ENCODE measurements at regions not wholly inside any gene's neighbourhood (a gene's known extent, or its start where the extent isn't known, plus 50 kb on each side); places are given as distances from the start of the nearest gene placed in this dataset.
"Not testable (repeated sequence)": the region's sequence is repeated elsewhere in the genome, so short reads cannot be mapped to it uniquely, and the experiment has no call there.

DNA sequence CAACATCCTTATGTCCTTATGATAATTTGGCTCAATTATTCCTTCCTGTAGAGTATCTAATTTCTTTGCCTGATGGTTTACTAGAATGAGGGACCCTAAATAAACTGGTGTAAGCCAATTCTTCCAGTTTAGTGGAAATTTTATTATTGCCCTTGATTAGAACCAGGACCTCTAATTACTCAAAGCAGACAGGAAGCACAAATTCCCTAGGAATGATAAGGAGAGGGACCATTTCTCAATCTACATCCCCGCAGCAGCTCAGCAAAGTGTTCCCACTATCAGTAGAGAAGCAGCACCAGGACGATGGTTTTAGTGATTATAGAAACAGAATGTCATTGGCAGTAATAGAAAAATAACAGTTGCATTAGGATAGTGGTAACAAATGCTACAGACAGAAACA, 97.1 kb downstream of the PLPPR4 start:
- no peak for DNase-seq

DNA sequence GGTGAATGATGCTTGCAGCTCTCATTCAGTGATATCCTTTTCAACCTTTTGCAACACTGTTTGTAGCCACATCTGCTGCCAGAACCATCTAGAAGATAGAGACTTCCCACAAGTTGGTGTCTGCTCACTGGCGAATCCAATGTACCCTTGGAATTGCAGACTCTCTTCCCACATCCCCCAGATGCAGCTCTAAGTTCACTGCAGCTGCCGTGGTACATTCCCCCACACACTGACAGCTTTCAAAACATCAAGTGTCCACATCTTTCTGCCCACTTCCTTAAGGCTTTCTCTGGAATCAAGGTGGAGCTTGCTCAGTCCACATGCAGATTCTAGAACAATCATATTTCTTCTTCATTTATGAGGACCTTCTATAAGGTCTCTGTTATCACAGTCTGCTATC, 99.2 kb downstream of the PLPPR4 start:
- DNase-seq = no peak

DNA sequence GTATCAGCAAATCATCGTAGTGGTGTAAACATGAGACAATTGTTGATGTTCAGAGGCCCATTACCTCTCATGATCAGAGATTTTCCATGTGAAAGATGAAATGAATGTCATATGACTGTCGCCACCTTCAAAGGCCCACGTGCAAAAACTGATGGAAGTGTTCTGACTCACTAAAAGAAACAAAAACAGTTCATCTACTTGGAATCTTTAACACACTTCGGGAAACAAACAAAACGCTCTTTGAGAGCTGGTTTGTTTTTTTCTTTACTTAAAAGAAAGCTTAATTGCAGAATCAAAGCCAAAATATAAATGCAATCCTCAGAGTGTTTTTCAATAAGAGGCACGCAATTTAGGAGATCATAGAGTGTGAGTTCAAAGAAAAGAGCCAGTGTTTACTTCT, 100.8 kb downstream of the PLPPR4 start:
- DNase-seq = no peak

DNA sequence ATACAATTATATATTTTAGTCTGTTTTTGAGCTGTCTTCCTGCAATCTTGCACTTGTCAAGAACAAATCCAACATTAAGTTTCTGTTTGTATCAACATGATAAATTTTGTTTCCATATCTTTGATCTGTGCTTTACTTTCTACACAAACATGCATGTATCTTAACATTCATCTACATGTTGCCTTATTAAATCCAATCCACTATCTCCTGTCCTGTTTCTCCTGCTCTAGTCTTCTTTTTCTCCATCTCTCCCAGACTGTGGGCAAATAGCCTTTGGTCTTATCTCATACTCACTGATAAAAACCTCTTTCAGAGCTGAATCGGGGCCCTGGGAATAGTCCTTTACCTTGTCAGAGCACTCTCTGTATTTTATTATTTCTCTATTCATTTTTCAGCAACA, 101.3 kb downstream of the PLPPR4 start:
- DNase-seq = no peak

DNA sequence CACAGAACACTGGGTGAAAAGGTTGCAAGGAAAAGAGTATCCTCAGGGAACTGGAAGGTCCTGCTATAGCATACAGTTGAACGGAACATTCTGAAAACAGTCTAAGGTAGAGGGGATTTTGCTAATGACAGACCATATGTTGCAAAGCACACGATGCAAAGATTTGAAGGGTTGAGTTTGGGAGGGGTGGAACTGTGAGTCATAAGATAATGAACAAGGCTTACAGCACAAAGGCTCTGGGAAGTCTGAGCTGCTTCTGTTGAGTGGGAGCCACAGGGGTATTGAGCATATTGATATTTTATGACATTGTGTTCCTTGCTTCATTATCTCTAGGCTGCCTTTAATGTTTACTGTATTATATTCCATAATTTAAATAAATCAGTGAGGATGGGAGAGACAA, 104.9 kb downstream of the PLPPR4 start:
- DNase-seq = peak; percentile 95

DNA sequence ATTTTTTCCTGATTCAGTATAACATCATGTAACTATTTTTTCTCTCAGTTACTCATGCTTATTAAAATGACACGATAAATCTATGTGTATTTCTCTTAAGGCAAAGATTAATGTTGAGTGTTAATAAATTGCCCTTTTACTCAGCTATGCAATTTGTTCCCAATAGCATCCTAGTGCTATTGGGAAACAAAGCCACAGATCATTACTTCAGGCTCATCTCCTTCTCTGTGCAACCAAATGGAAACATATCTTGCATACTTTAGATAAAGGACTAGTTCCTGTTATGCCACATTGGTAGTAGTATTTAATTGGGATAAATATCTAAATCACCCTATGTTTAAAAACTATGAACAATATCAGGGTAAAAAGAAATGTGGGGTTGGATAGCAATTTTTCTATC, 106.2 kb downstream of the PLPPR4 start:
- no peak for DNase-seq

DNA sequence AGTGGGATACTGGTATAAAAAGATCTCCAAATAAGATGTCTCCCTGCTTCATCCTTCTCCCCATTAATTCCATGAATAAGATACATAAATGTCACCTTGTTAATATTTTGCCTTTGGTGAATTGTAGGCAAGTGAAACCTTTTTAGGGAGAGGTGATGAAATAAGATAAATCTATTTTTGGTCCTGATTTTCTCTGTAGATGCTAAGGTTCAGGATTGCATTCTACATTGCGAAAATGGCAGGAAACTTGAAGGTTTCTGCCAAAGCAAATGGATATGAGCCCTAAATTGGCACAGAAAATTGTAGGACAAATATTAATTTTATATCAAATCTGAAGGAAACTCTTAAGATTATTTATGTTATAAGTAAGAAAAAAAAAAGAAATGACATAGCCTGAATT, 107.1 kb downstream of the PLPPR4 start:
- no peak for DNase-seq

DNA sequence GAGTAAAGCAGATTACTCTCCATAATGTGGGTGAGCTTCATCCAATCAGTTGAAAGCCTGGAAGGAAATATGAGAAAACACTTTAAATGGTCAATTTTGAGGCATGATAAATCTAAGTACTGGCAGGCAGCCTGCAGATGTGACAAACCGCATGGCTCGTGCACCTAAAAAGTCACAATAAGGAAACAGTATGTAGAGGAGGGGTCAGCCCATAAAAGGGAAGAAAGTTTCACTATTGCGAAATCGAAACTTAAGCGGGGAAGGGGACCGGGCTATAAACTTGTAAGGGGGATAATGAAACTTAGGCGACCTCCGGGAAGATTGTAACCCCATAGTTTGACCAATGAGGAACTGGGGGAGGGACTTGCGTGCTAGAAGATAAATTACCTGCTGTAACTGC, 109.8 kb downstream of the PLPPR4 start:
- no peak for DNase-seq

DNA sequence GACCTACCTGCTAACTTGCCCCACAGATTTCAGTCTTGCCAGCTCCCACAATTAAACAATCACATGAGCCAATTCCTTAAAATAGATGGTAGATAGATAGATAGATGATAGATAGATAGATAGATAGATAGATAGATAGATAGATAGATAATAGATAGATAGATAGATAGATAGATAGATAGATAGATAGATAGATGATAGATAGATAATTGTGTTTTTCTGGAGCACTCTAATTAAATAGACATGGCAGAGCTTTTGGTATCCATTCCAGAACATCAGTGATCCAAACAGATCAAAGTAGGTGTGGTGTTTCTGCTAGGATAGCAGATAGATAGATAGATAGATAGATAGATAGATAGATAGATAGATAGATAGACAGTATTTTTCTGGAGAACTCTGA, 110.4 kb downstream of the PLPPR4 start:
- DNase-seq = not testable (repeated sequence)

DNA sequence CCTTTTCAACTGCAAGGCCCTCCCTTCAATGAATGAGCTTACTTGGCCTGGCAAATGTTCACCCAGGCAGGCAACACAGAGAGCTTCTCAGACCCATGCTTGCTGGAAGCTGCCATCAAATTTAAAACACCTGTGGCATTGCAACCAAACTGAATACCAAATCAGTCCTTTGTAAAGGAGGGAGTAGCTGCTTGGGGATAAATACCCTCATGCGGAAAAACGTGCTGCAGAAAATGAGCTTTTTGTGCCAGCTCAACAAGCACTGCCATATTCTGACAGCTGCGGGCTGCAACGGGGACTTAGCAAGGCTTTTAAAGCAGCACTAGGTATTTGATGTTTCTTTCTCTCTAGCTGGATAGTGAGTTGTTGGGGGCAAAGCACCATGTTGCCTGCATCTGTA, 119.7 kb downstream of the PLPPR4 start:
- DNase-seq = peak; percentile 35

DNA sequence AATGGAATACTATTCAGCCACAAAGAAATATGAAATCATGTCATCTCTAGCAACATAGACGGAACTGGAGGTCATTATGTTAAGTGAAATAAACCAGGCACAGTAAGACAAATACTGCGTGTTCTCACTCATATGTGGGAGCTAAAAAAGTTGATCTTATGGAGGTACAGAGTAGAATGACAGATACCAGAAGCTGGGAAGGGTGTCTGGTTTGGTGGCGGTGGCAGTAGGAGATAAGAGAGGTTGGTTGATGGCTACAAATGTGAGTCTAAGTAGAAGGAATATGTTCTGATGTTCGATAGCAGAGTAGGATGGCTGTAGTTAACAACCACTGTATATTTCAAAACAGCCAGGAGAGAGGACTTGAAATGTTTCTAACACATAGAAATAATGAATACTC, 121.6 kb downstream of the PLPPR4 start:
- DNase-seq = no peak

DNA sequence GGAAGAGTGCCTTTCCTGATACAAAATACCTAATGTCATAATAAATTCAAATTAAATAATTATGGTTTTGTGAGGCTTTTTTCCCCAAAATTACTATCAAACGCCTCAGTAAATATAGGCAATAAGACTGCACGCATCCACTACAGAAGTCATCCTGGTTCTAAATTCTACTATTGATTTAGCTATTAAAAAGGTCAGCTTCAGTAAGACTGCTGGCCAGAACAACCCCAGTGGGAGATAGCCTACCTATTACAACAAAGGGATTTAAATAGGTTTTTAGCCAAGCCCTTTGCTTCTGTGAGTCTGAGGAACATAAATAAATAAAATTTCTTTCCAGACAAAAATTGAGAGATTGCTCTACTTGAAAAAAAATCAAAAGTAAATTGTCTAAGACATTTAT, 132.1 kb downstream of the PLPPR4 start:
- no peak for DNase-seq

DNA sequence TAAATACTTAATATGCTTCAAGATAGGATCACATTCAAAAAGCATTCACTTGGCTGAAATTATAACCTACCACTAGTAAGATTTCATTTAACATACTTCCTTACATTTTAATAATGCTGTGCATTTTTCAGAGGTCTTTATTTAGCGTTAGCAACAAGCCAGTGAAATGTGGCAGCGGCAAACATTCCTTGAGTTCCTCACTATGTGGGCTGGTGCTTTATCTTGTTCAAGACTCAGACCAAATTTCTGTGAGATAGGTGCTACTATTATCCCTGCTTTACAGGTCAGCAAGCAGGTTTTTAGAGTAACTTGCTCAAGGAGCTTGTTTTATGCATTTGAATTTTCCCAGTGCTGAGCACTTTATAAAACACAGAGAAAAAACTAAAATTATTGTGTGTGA, 132.7 kb downstream of the PLPPR4 start:
- no peak for DNase-seq

DNA sequence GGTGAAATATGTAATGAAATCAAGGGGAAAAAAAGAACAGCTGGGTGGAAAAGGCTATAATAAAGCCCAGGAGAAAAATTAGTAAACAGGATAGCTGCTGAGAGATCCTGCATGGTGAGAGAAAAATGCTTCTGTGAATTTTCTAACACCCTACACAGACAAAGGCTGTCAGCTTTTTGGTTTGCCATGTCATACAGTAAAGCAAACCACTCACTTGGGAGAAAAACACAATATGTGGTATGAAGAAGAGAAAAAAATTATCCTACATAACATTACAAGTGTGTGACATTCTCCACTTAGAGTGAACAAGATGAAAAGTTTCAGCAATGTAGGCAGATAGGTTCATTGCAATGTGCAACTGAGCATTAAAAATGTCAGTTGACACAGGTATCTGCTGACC, 133.6 kb downstream of the PLPPR4 start:
- DNase-seq = no peak

DNA sequence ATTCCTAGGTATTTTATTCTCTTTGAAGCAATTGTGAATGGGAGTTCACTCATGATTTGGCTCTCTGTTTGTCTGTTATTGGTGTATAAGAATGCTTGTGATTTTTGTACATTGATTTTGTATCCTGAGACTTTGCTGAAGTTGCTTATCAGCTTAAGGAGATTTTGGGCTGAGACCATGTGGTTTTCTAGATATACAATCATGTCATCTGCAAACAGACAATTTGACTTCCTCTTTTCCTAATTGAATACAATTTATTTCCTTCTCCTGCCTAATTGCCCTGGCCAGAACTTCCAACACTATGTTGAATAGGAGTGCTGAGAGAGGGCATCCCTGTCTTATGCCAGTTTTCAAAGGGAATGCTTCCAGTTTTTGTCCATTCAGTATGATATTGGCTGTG, 137.3 kb downstream of the PLPPR4 start:
- not testable (repeated sequence) for DNase-seq

DNA sequence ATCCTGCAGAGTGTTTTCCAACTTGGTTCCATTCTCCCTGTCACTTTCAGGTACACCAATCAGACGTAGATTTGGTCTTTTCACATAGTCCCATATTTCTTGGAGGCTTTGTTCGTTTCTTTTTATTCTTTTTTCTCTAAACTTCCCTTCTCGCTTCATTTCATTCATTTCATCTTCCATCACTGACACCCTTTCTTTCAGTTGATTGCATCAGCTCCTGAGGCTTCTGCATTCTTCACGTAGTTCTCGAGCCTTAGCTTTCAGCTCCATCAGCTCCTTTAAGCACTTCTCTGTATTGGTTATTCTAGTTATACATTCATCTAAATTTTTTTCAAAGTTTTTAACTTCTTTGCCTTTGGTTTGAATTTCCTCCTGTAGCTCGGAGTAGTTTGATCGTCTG, 140.1 kb downstream of the PLPPR4 start:
- DNase-seq = not testable (repeated sequence)

DNA sequence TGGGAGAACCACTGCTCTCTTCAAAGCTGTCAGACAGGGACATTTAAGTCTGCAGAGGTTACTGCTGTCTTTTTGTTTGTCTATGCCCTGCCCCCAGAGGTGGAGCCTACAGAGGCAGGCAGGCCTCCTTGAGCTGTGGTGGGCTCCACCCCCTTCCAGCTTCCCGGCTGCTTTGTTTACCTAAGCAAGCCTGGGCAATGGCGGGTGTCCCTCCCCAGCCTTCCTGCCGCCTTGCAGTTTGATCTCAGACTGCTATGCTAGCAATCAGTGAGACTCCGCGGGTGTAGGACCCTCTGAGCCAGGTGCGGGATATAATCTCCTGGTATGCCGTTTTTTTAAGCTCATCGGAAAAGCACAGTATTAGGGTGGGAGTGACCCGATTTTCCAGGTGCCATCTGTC, 141.0 kb downstream of the PLPPR4 start:
- DNase-seq = not testable (repeated sequence)

DNA sequence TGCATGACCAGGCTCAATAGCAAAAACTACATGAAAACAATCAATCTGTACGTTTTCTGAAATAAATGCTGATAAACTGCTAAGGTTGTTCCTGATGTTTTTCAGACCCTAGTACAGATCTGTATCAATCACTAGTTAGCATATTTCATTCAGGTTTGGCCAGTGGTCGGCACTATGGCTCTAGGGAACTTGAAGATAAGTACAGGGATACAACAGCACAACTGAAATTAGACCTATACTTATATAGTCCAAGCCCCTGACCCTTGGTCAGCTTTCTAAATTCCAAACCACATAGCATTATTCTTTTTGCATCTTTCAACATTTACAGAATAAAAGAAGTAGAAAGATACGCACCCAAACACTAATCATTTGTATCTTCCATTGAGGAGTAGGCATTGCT, 142.7 kb downstream of the PLPPR4 start:
- DNase-seq = no peak

DNA sequence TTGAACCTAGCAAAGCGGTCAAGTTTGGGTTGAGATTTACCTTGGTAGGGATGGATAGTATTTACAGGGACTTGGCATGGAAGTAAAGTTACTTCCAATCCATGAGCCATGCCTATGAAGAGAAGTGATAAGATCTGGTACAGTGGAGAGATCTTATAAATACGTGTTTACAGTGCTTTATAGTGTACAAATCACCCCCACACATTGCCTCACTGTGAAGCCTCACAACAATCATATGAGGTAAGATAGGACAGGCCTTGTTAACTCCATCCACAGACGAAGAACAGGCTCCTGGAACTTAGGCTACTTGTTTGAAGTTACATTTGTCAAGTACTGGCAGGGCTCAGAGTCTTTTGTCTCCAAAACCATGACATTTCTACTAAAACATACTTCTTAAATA, 159.8 kb downstream of the PLPPR4 start:
- no peak for DNase-seq

DNA sequence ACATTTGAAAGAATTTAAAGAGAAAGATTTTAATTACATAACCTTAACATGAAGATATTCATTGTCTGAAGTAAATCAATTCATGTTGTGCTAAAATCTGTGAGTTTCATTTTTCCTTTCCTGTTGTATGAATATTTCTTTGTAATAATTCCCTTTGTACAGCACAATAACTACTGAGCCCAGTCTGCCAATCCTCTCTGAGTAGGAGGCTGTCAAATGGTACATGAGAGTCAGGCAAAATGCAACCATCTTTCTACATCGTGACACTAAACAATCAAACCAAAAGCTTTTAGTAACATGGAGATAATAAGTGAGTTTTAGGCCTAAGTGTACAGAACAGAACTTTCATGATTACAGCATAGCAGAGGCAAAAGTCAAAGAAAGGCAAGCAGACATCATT, 165.5 kb downstream of the PLPPR4 start:
- no peak for DNase-seq

DNA sequence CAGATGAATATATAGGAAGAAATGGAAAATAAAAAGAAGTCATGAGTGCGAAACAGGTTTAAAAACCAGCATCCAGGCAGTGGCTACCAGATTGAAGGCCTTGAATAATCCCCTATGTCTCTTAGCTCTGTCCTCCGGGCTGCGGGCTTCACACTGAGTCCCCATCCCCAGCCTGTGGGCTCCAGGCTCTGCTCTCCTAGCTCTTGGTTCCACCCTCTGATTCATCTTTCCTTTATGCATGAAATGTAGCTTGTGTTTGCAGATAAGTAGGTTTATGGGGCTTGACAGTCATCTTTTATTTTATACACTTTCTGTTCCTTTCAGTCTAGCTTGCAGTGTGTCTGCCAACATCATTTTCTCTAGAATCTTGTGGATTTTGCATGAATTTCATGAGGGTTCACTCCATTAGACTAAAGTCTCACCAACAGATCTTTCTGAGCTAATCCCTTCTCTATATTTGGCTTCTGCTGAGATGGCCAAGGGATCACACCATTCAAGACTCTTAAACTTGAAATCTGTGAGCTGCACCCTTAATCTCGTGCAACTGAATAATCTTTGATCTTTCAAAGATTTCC, 174.5 kb downstream of the PLPPR4 start:
- peak; percentile 56 for DNase-seq

DNA sequence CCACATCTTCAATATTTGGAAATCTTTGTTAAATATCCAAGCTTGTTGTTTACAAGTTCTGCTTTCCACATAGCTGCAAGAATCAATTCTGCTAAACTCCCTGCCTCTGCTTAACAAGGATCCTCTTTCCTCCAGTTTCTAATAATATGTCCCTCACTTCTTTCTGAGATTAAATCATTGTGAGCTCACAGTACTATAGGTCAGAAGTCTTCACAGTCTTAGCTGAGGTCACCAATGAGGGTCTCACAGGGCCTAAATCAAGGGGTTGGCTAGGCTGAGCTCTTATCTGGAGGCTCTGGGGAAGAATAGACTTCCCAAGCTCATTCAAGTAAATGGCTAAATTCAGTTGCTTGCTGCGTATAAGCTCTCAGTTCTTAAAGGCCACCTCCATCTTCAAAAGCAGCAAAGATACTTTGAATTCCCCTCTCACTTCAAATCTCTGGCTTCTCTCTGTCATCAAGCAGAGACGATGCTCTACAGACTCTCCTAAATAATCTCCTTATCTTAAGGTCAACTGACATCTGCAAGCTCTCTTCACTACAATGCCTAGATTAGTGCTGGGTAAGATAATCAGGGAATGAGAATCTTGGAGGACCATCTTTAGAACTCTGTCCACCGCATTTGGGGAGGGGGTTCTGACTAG, 175.3 kb downstream of the PLPPR4 start:
- peak; percentile 89 for DNase-seq

DNA sequence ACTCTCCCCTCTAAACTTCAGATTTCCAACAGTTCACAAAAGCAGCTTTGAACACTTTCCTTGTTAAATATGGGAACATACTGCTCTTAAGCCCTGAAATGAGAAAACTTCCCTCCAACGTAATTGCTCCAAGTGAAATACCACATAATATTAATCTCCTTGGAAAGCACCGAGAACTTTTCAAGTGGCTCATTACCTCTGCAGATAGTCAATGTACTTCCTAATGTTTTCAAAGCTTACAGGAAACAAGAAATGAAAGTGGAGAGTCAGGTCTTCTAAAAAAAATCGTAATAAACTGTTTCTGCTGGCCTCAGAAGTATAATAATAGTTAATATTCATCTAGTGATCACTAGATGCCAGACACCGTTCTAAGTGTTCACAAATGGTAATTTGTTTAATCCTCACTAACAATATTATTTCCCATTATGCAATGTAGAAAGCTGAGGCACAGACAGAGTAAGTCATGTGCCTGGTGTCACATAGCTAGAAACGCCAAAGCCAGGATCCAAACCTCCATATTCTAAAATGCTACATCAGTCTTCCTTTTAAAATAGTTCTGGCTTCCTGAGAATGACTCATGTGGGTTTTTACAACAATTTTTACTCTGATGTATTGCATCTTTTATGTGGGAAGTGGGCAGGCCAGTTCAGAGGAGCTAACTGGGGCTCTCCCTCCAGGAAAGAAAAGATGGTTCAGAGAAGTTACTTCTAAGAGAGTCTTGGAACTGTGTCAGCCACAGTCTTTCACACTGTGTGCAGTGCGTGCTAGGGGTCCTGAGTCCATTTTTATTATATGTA, 177.2 kb downstream of the PLPPR4 start:
- peak; percentile 36 for DNase-seq

DNA sequence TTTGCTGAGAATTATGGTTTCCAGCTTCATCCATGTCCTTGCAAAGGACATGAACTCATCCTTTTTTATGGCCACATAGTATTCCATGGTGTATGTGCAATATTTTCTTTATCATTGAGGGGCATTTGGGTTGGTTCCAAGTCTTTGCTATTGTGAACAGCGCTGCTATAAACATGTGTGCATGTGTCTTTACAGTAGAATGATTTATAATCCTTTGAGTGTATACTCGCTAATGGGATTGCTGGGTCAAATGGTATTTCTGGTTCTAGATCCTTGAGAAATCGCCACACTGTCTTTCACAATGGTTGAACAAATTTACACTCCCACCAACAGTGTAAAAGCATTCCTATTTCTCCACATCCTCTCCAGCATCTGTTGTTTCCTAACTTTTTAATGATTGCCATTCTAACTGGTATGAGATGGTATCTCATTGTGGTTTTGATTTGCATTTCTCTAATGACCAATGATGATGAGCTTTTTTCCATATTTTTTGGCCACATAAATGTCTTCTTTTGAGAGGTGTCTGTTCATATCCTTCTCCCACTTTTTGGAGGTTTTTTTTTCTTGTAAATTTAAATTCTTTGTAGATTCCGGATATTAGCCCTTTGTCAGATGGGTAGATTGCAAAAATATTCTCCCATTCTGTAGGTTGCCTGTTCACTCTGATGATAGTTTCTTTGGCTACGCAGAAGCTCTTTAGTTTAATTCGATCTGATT, 180.1 kb downstream of the PLPPR4 start:
- DNase-seq = not testable (repeated sequence)

Data from NCI-H82 (cell line).